GM18505 (cell line): ENCODE measurements at regions not wholly inside any gene's neighbourhood (a gene's known extent, or its start where the extent isn't known, plus 50 kb on each side); places are given as distances from the start of the nearest gene placed in this dataset.

Source experiments
- ATAC-seq: cut with Tn5 transposase; IDR thresholded peaks from one replicate; pipeline ENCODE4 v1.9.1; 2021; ENCODE audit not compliant: unreplicated experiment
- POLR2A ChIP-seq: IDR thresholded peaks from 4 replicates; pipeline ENCODE4 v1.6.1; 2011; ENCODE audit warnings: borderline replicate concordance; ENCODE audit not compliant: insufficient read depth, insufficient read length; ENCODE audit errors: extremely low read depth

DNA sequence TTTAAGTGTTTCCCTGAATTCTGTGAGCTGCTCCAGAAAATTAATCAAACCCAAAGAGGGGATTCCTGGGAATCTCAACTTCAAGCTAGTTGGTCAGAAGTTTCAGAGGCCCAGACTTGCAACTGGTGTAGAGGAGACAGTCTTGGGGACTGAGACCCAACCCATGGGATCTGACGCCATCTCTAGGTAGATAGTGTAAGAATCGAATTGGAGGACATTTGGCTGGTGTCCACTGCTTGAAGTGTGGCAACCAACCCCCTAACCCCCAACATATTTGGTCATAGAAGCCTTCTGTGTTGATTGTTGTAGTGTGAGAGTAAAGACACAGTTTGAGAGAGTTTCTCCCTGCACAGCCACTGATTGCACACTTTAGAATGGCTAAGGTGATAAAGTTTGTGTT, 103.5 kb upstream of the CARMIL1 start:
- ATAC-seq, result no peak
- TF ChIP-seq POLR2A, result no peak

- no peak for TF ChIP-seq POLR2A
- no peak for ATAC-seq
Observed at GRCh38 chr6:25176466-25176865, 102.7 kb upstream of the CARMIL1 start.

GRCh38 chr6:25177500-25178028, 101.6 kb upstream of the CARMIL1 start:
- TF ChIP-seq POLR2A, result no peak
- no peak for ATAC-seq

- no peak for ATAC-seq
- TF ChIP-seq POLR2A, result no peak
Observed at GRCh38 chr6:25178336-25179035, 100.7 kb upstream of the CARMIL1 start.

- no peak for ATAC-seq
- no peak for TF ChIP-seq POLR2A
Observed at GRCh38 chr6:25179051-25179778, 100.0 kb upstream of the CARMIL1 start.

- no peak for ATAC-seq
- TF ChIP-seq POLR2A, result no peak
Observed at GRCh38 chr6:25180630-25181349, 98.4 kb upstream of the CARMIL1 start.

GRCh38 chr6:25181350-25181724, 97.8 kb upstream of the CARMIL1 start:
- no peak for TF ChIP-seq POLR2A
- no peak for ATAC-seq

- TF ChIP-seq POLR2A, result no peak
- no peak for ATAC-seq
Observed at GRCh38 chr6:25181923-25182322, 97.3 kb upstream of the CARMIL1 start.

- TF ChIP-seq POLR2A, result no peak
- ATAC-seq, result no peak
Observed at GRCh38 chr6:25186919-25187318, 92.3 kb upstream of the CARMIL1 start.

GRCh38 chr6:25188232-25188631, 90.9 kb upstream of the CARMIL1 start:
- no peak for ATAC-seq
- TF ChIP-seq POLR2A, result no peak

DNA sequence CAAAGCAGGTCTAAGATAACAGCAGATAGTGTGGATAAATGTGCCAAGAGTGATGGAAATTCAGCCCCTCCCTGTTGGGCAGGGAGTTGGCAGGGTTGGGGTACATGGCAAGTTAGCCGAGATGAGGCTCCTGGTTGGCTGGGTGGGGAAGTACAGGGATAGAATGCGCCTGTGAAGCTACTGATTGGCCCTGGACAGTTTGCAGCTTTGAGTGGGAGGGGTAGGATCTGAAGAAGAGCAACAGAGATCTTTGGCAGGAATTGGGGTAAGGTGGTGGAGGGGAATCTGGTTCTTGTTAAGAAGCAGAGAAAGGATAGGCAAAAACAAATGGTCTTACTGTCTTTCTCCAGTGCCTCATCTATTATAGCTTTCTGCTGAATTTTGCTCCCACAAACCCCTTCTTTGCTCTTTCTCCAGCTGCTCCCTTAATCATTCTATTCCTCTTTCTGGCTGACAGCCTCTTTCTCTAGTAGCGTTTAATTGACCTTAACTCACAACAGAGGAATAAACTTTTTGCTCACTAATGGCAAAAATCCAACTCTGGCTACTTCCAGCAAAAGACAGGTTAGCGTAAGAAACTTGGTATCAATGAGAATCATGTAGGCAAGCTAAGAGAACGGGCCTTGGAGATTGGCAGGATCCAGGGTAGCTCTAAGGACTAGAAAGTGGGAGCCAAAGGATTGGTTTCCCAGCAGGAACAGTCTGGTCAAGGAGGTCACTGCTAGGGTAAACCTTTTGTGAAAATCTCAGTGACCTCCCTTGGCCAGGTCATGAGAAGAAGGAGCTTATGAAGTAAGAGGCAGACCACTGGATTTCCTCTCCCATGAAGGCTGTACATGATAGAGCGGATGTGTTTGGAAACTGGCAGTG, 86.3 kb upstream of the CARMIL1 start:
- TF ChIP-seq POLR2A, result no peak
- no peak for ATAC-seq

- no peak for ATAC-seq
- TF ChIP-seq POLR2A, result no peak
Observed at GRCh38 chr6:25193460-25194171, 85.6 kb upstream of the CARMIL1 start.
